ENCODE measurements at regions not wholly inside any gene's neighbourhood (a gene's known extent, or its start where the extent isn't known, plus 50 kb on each side); places are given as distances from the start of the nearest gene placed in this dataset.

- TF ChIP-seq CTCF (conservative IDR thresholded peaks at IDR 0.05), result no peak
- no peak overlapping the region for H3K27ac Mint-ChIP-seq
- no peaks in the 10 kb centered on the region for H3K36me3 Mint-ChIP-seq (ENCODE audit: low read depth)
- no peaks in the 10 kb centered on the region for H3K27me3 Mint-ChIP-seq (ENCODE audit: insufficient read depth)
- Histone ChIP-seq H3K27ac (ENCODE audit: low read depth, low read length) (no peak overlapping the region), H3K9me3 (ENCODE audit: control insufficient read depth, low read length) (no peaks in the 10 kb centered on the region), H3K9ac (ENCODE audit: extremely low read depth, low read length, poor library complexity, severe bottlenecking) (no peak overlapping the region), H3K27me3 (ENCODE audit: control insufficient read depth, insufficient read depth, low read length, poor library complexity, severe bottlenecking) (no peaks in the 10 kb centered on the region), H3K36me3 (ENCODE audit: control insufficient read depth, insufficient read depth, low read length) (no peaks in the 10 kb centered on the region), H3K4me1 (ENCODE audit: control insufficient read depth, insufficient read depth, low read length) (no peaks in the 10 kb centered on the region), H3K4me3 (ENCODE audit: low read length) (no peak overlapping the region)
- H3K4me1 Mint-ChIP-seq, result no peaks in the 10 kb centered on the region
- no peak overlapping the region for H3K4me3 Mint-ChIP-seq
- no peaks in the 10 kb centered on the region for H3K9me3 Mint-ChIP-seq
- DNase-seq, result no peak
- 73% methylated on average over 2 of the region's 3 CpGs; no CpG with 5 or more reads in 1 of the 2 experiments for WGBS, 2 experiments (ENCODE audit: insufficient coverage in 1 of 2, insufficient read length in 1 of 2)
Measured at GRCh38 chr6:120557554-120557953, 776.7 kb downstream of the TBC1D32 start.

GRCh38 chr6:120556491-120556890, 777.8 kb downstream of the TBC1D32 start:
- Histone ChIP-seq H3K27me3 (ENCODE audit: control insufficient read depth, insufficient read depth, low read length, poor library complexity, severe bottlenecking) (no peaks in the 10 kb centered on the region), H3K9me3 (ENCODE audit: control insufficient read depth, low read length) (no peaks in the 10 kb centered on the region)
- no peak overlapping the region for H3K4me3 Mint-ChIP-seq

GRCh38 chr6:120553353-120553752, 780.9 kb downstream of the TBC1D32 start:
- no peaks in the 10 kb centered on the region for H3K9me3 ChIP-seq (ENCODE audit: control insufficient read depth, low read length)
- H3K4me3 ChIP-seq (ENCODE audit: low read length), result no peak overlapping the region
- Mint-ChIP-seq H3K9me3 (no peaks in the 10 kb centered on the region), H3K27me3 (ENCODE audit: insufficient read depth) (no peaks in the 10 kb centered on the region), H3K36me3 (ENCODE audit: low read depth) (no peaks in the 10 kb centered on the region), H3K27ac (no peak overlapping the region), H3K4me1 (no peaks in the 10 kb centered on the region), H3K4me3 (no peak overlapping the region)
- H3K27me3 ChIP-seq (ENCODE audit: control insufficient read depth, insufficient read depth, low read length, poor library complexity, severe bottlenecking), result no peaks in the 10 kb centered on the region
- no peaks in the 10 kb centered on the region for H3K36me3 ChIP-seq (ENCODE audit: control insufficient read depth, insufficient read depth, low read length)
- H3K27ac ChIP-seq (ENCODE audit: low read depth, low read length), result no peak overlapping the region
- H3K4me1 ChIP-seq (ENCODE audit: control insufficient read depth, insufficient read depth, low read length), result no peaks in the 10 kb centered on the region
- no peak overlapping the region for H3K9ac ChIP-seq (ENCODE audit: extremely low read depth, low read length, poor library complexity, severe bottlenecking)
- DNase-seq, result no peak
- no peak for TF ChIP-seq CTCF (conservative IDR thresholded peaks at IDR 0.05)
- 95% methylated on average over 4 of the region's 4 CpGs; no CpG with 5 or more reads in 1 of the 2 experiments for WGBS, 2 experiments (ENCODE audit: insufficient coverage in 1 of 2, insufficient read length in 1 of 2)

More at GRCh38 chr6:120556491-120556890, 777.8 kb downstream of the TBC1D32 start:
- no peaks in the 10 kb centered on the region for H3K4me1 ChIP-seq (ENCODE audit: control insufficient read depth, insufficient read depth, low read length)
- no peaks in the 10 kb centered on the region for H3K27me3 Mint-ChIP-seq (ENCODE audit: insufficient read depth)
- H3K4me3 ChIP-seq (ENCODE audit: low read length), result no peak overlapping the region
- no peak overlapping the region for H3K9ac ChIP-seq (ENCODE audit: extremely low read depth, low read length, poor library complexity, severe bottlenecking)
- DNase-seq, result no peak
- no peaks in the 10 kb centered on the region for H3K36me3 Mint-ChIP-seq (ENCODE audit: low read depth)
- 92% methylated on average over 1 of the region's 1 CpG; no CpG with 5 or more reads in 1 of the 2 experiments for WGBS, 2 experiments (ENCODE audit: insufficient coverage in 1 of 2, insufficient read length in 1 of 2)
- H3K4me1 Mint-ChIP-seq, result no peaks in the 10 kb centered on the region
- no peak for TF ChIP-seq CTCF (conservative IDR thresholded peaks at IDR 0.05)
- H3K27ac ChIP-seq (ENCODE audit: low read depth, low read length), result no peak overlapping the region
- H3K27ac Mint-ChIP-seq, result no peak overlapping the region
- H3K36me3 ChIP-seq (ENCODE audit: control insufficient read depth, insufficient read depth, low read length), result no peaks in the 10 kb centered on the region
- H3K9me3 Mint-ChIP-seq, result no peaks in the 10 kb centered on the region
